Transverse colon (tissue), 4 donors: ENCODE measurements at regions not wholly inside any gene's neighbourhood (a gene's known extent, or its start where the extent isn't known, plus 50 kb on each side); places are given as distances from the start of the nearest gene placed in this dataset.

Experiments
- DNase-seq: peaks from one replicate; pipeline ENCODE4 v3.0.0-alpha.2; 2019
- H3K27ac ChIP-seq, 4 donors: fragments of 200-600 bp; sonication (generic); 2 replicates each; pipeline ENCODE4 v1.5.1; 2016 to 2018; ENCODE audit warnings: inconsistent platforms in 4 of 4
- H3K27me3 ChIP-seq: fragments of 200-600 bp; sonication (generic); 2 replicates; pipeline ENCODE4 v1.5.1; 2017; ENCODE audit warnings: inconsistent platforms
- H3K36me3 ChIP-seq, 4 donors: fragments of 200-600 bp; sonication (generic); 2 replicates each; pipeline ENCODE4 v1.5.1; 2017 to 2019; ENCODE audit warnings: inconsistent platforms in 4 of 4
- H3K4me1 ChIP-seq, 4 donors: fragments of 200-600 bp; sonication (generic); 2 replicates each; pipeline ENCODE4 v1.5.1; 2017 to 2020; ENCODE audit warnings: inconsistent platforms in 4 of 4
- H3K4me3 ChIP-seq, 4 donors: fragments of 200-600 bp; sonication (generic); 1 replicate in 1 of 4; 2 replicates in 3 of 4; pipeline versions ENCODE4 v1.5.1 to v1.6.1; 2017 to 2019; ENCODE audit warnings: inconsistent platforms in 4 of 4
- H3K9me3 ChIP-seq, 2 donors: fragments of 200-600 bp; sonication (generic); 2 replicates each; pipeline ENCODE4 v1.5.1; 2017 to 2019; ENCODE audit warnings: inconsistent platforms in 2 of 2
- EP300 ChIP-seq: sonication (generic); formaldehyde crosslinking; IDR thresholded peaks from one replicate; pipeline ENCODE4 v1.6.1; 2017; ENCODE audit warnings: antibody characterized with exemption, low read depth
- POLR2A ChIP-seq: fragments of 450-650 bp; IDR thresholded peaks from one replicate; pipeline ENCODE4 v1.6.1; 2016; ENCODE audit warnings: antibody characterized with exemption, mild to moderate bottlenecking, moderate library complexity
- POLR2AphosphoS5 ChIP-seq, 3 donors: sonication (generic); formaldehyde crosslinking; IDR thresholded peaks; one replicate each; pipeline ENCODE4 v1.6.1; 2016; ENCODE audit warnings: antibody characterized with exemption in 3 of 3
- WGBS, 2 donors: methylation state at CpG; one replicate each; pipeline ENCODE4 v1.1.5; 2018; ENCODE audit warnings: low coverage in 1 of 2; 5-methylcytosine and 5-hydroxymethylcytosine counted together
- in situ Hi-C, 4 donors: fragments of 200-750 bp; cut with MboI; loops; one replicate each; pipeline versions ENCODE4 v1.15.0 to v1.15.1; 2017; ENCODE audit warnings: low sequenced_read_pairs in 3 of 4, low pct_ligation_motif_present in 1 of 4, low pct_unique_long_range_greater_than_20kb in 1 of 4
- intact Hi-C: fragments of 100-400 bp; cut with DNase I; formaldehyde crosslinking; loops from one replicate; pipeline ENCODE4 v1.15.1; 2023; ENCODE audit warnings: low total_unique reads
- TF ChIP-seq, protein P1 (sequence below), 5 experiments: fragments of 200-600 bp in 3 of 5; fragments of 450-650 bp in 2 of 5; sonication (generic) in 3 of 5; IDR thresholded peaks; 1 replicate in 2 of 5; 2 replicates in 3 of 5; pipeline ENCODE4 v1.5.1; 2016 to 2017; ENCODE audit warnings: antibody characterized with exemption in 5 of 5, inconsistent platforms in 3 of 5, mild to moderate bottlenecking in 2 of 5, moderate library complexity in 1 of 5

DNA sequence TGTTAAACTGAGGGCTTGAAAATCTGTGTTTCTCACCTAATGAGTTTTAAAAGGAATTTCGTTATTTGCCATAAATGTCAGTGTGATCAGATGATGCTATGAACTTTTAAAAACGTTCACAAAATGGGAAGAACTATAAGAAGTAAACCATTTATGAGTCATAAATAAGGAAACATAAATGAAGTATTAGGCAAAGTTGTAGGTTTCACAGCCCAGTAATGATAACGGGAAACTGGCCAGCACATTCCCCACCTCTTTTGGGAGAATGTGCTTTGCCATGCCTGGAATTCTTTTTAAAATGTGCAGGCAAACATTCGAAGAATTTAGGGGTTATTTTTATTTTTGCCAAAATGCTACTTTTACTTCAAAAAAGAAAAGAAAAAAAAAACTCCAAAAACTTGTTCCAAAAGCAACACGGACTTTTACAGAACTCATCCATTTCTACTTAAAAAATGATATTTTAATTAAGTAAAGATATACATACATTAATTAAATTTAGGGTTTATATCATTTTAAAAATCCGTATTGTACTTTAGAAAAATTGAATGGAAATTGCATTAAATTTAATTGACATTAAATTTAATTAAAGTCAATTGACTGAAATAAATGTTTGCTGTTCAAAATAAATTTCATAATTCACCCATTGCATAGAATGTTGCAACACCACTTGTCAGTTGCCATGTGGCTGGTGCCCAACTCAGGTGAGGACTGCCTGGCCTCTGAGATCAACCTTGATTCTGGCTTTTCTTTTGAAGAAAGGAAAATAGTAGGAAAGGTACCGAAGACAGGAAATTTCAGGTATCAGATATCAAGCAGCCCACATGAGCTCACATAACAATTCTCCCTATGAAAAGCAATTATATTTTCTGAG, 1198.5 kb downstream of the EFNB2 start:
- no peak for DNase-seq
- Histone ChIP-seq H3K27ac (no peak overlapping the region), H3K9me3 (no peaks in the 10 kb centered on the region), H3K36me3 (no peaks in the 10 kb centered on the region), H3K27me3 (no peaks in the 10 kb centered on the region), H3K4me1 (no peaks in the 10 kb centered on the region), H3K4me3 (no peak overlapping the region)
- 75 to 81% methylated on average over 7 of the region's 7 CpGs for WGBS, 2 donors
- intact Hi-C loops (no loop called here), in situ Hi-C loops (no loop called here)
- TF ChIP-seq, protein P1, sequence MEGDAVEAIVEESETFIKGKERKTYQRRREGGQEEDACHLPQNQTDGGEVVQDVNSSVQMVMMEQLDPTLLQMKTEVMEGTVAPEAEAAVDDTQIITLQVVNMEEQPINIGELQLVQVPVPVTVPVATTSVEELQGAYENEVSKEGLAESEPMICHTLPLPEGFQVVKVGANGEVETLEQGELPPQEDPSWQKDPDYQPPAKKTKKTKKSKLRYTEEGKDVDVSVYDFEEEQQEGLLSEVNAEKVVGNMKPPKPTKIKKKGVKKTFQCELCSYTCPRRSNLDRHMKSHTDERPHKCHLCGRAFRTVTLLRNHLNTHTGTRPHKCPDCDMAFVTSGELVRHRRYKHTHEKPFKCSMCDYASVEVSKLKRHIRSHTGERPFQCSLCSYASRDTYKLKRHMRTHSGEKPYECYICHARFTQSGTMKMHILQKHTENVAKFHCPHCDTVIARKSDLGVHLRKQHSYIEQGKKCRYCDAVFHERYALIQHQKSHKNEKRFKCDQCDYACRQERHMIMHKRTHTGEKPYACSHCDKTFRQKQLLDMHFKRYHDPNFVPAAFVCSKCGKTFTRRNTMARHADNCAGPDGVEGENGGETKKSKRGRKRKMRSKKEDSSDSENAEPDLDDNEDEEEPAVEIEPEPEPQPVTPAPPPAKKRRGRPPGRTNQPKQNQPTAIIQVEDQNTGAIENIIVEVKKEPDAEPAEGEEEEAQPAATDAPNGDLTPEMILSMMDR (IDR thresholded peaks at IDR 0.05) = no peak
- no peak for TF ChIP-seq POLR2A
- no peak for TF ChIP-seq EP300
- no peak for TF ChIP-seq POLR2AphosphoS5 (IDR thresholded peaks at IDR 0.05)

DNA sequence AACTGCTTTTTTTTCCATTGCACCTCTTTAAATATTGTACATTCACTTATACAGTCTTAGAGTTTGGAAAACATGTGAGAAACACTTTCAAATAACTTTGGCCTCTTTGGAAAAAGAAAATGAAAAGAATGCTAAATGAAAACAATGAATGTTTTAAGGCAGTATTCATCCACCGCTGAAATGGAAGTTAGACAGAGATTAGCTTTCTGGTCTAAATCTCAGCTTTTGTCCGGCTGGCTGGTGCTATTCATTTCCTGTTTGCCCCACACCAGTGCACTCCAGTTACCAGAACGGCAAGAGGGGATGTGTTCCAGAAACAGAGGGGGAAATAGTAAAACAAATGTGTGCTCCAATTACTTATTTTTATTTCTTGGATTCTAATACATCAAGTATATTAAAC, 1201.3 kb downstream of the EFNB2 start:
- WGBS, 2 donors = 54 to 78% methylated on average over 3 of the region's 3 CpGs
- in situ Hi-C loops = no loop called here
- no peak overlapping the region for H3K4me3 ChIP-seq
- H3K36me3 ChIP-seq = no peaks in the 10 kb centered on the region
- H3K4me1 ChIP-seq = no peaks in the 10 kb centered on the region
- H3K9me3 ChIP-seq = no peaks in the 10 kb centered on the region
- intact Hi-C loops = no loop called here
- TF ChIP-seq POLR2A = no peak
- TF ChIP-seq, protein P1 (IDR thresholded peaks at IDR 0.05) = no peak
- TF ChIP-seq EP300 = no peak
- no peak for TF ChIP-seq POLR2AphosphoS5 (IDR thresholded peaks at IDR 0.05)
- no peak for DNase-seq
- no peaks in the 10 kb centered on the region for H3K27me3 ChIP-seq
- no peak overlapping the region for H3K27ac ChIP-seq

DNA sequence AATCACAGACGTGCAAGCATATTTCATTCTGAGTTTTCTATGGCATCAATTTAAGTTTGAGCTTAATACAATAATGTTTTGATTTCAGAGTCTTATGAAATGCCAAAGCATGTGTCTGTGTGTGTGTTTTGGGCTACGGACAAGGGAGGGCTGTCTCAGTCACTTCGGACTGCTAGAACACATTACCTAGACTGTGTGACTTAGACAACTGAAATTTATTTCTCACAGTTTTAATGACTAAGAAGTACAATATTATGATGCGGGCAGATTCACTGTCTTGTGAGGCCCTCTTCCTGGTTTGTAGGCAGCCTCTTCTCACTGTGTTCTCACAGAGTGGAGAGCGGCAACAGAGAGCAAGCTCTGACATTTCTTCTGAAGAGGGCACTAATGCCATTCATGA, 1202.0 kb downstream of the EFNB2 start:
- WGBS, 2 donors = 89 to 91% methylated on average over 1 to 5 of the region's 5 CpGs
- in situ Hi-C loops (no loop called here), intact Hi-C loops (no loop called here)
- Histone ChIP-seq H3K27ac (no peak overlapping the region), H3K4me1 (no peaks in the 10 kb centered on the region), H3K27me3 (no peaks in the 10 kb centered on the region), H3K36me3 (no peaks in the 10 kb centered on the region), H3K4me3 (no peak overlapping the region), H3K9me3 (no peaks in the 10 kb centered on the region)
- TF ChIP-seq POLR2AphosphoS5 (IDR thresholded peaks at IDR 0.05) (no peak), POLR2A (no peak), EP300 (no peak)
- TF ChIP-seq, protein P1 (IDR thresholded peaks at IDR 0.05) = no peak
- no peak for DNase-seq

DNA sequence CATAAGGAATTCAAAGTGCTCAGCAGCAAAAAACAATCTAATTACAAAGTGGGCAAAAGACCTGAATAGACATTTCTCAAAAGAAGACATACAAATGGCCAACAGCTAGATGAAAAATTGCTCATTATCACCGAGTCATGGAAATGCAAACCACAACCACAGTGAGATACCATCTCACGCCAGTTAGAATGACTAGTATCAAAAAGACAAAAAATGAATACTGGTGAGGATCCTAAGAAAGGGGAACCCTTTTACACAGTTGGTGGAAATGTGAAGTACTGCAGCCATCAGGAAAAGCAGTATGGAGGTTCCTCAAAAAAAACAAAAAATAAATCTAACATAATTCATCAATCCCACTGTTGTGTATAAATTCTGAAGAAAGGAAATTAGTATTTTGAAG, 1206.1 kb downstream of the EFNB2 start:
- TF ChIP-seq POLR2A = no peak
- TF ChIP-seq EP300 = no peak
- TF ChIP-seq POLR2AphosphoS5 (IDR thresholded peaks at IDR 0.05) = no peak
- TF ChIP-seq, protein P1 (IDR thresholded peaks at IDR 0.05) = no peak
- in situ Hi-C loops (no loop called here), intact Hi-C loops (no loop called here)
- Histone ChIP-seq H3K27me3 (no peaks in the 10 kb centered on the region), H3K4me1 (no peaks in the 10 kb centered on the region), H3K4me3 (no peak overlapping the region), H3K9me3 (no peaks in the 10 kb centered on the region), H3K27ac (no peak overlapping the region), H3K36me3 (no peaks in the 10 kb centered on the region)
- 76 to 85% methylated on average over 2 of the region's 2 CpGs for WGBS, 2 donors
- no peak for DNase-seq
